ENCODE measurements at regions not wholly inside any gene's neighbourhood (a gene's known extent, or its start where the extent isn't known, plus 50 kb on each side); places are given as distances from the start of the nearest gene placed in this dataset.

- ChIA-PET POLR2A (ENCODE audit: low non-redundant PET) (no interaction called here), CTCF (no interaction called here)
- no peak for TF ChIP-seq CTCF (conservative IDR thresholded peaks at IDR 0.05; ENCODE audit: low read depth)
- H3K27ac ChIP-seq, result no peak overlapping the region
- DNase-seq (ENCODE audit: low spot score), result no peak
Observed at GRCh38 chr5:169433221-169433651, 132.3 kb upstream of the SLIT3 start.

DNA sequence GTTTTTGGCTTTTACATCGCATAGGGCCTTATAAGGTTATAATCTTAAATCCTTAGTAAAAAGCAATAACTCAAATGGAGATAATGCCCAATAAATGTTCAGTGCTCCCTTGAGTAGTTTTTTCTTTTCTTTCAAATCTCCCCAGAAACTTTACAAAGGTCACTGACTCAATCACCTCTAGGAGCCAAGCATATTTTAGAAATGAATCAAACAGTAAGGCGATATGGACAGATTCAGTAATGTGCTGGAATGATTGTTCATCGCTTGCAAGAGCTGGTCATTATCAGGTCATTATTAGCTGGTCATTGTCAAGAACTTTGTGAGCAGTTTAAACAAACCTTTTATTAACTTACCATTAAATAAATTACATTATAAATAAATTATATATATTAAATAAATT lies 130.4 kb upstream of the SLIT3 start:
- POLR2A ChIA-PET (ENCODE audit: low non-redundant PET), result no interaction called here
- peak; percentile 64 for DNase-seq (ENCODE audit: low spot score)
- no peak for TF ChIP-seq CTCF (conservative IDR thresholded peaks at IDR 0.05; ENCODE audit: low read depth)
- CTCF ChIA-PET, result interaction anchor here (0.7 kb wide), 1 partner anchor 74 kb away, joined by 4 read pairs; no protein-coding TSS in a partner anchor
- H3K27ac ChIP-seq, result no peak overlapping the region

DNA sequence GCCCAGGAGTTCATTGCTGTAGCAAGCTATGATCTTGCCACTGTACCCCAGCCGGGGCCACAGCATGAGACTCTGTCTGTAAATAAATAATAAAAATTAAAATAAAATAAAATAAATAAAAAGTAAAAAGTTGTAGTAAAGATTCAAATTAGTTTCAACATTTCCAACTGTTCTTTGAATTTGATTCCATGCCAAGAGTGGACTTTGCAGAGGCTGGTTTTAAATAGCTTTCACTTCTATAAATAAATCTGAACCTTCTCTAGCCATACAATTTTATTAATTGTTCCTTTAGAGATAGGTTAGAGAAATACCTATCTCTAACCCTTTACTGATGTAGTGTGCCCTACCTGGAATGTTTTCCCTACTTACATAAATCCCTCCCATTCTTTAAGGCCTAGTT lies 129.7 kb upstream of the SLIT3 start:
- CTCF ChIA-PET, result interaction anchor here (0.6 kb wide), 1 partner anchor 13 kb away, joined by 3 read pairs; no protein-coding TSS in a partner anchor

DNA sequence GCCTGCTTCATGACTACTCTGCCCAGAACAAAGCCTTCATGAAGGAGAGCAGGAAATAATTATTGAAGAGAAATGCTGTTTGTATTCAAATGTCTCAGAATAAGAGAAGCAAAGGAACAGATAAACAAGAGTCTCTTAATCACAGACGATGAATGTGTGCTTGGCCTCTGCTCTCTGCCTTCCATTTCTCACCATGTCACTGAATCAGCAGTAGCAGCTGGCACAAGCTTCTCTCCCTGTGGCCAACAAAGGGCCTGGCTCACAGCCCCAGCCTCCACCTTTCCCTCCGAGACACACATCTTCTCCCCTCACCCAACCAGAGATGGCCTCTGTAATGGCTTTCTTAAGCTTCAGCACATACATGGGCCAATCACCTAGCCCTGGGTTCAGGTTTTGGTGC lies 128.1 kb upstream of the SLIT3 start:
- CTCF ChIA-PET, result no interaction called here
- no peak for TF ChIP-seq CTCF (conservative IDR thresholded peaks at IDR 0.05; ENCODE audit: low read depth)
- POLR2A ChIA-PET (ENCODE audit: low non-redundant PET), result no interaction called here
- no peak for DNase-seq (ENCODE audit: low spot score)
- H3K27ac ChIP-seq, result no peak overlapping the region

More for the DNA sequence above, 129.7 kb upstream of the SLIT3 start:
- no peak for DNase-seq (ENCODE audit: low spot score)
- POLR2A ChIA-PET (ENCODE audit: low non-redundant PET), result no interaction called here
- no peak for TF ChIP-seq CTCF (conservative IDR thresholded peaks at IDR 0.05; ENCODE audit: low read depth)
- no peak overlapping the region for H3K27ac ChIP-seq

- no peak for DNase-seq (ENCODE audit: low spot score)
- POLR2A ChIA-PET (ENCODE audit: low non-redundant PET), result no interaction called here
- no peak for TF ChIP-seq CTCF (conservative IDR thresholded peaks at IDR 0.05; ENCODE audit: low read depth)
- no peak overlapping the region for H3K27ac ChIP-seq
- CTCF ChIA-PET, result no interaction called here
Observed at GRCh38 chr5:169426784-169427183, 125.8 kb upstream of the SLIT3 start.

DNA sequence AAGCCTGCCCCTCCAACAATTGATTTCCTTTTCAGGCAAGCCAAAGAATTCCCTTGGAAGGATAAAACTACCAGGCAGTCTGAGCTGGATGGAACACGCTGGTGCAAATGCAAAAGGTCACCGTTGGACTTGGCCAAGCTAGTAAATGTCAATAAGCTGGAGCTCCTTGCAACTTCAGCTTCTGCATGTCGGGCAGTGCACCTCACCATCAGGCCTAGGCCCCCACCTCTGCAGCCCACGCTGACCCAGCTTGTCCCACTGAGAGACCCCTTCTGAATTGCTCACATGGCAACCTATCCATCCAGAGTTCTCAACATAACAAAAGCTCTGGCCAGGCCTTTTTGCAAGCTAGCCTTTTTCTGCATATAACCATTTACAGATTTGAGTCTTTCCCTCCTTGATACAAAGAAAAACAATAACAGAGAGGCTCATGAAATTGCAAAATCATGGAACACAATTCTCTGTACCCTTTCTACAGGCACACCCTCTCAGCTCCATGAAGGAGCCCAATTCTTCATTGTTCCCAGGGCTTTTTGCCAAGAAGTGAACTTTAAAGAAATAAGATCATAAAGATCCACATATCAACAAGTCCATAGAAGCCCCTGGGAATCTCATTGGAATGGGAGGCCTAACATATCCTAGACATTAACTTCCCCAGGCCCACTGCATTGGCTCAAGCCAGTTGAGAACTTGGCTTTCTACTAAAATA lies 123.9 kb upstream of the SLIT3 start:
- H3K27ac ChIP-seq, result no peak overlapping the region
- ChIA-PET CTCF (interaction anchor here (0.7 kb wide), 1 partner anchor 45 kb away, joined by 3 read pairs; no protein-coding TSS in a partner anchor), POLR2A (ENCODE audit: low non-redundant PET) (no interaction called here)
- DNase-seq (ENCODE audit: low spot score), result no peak
- TF ChIP-seq CTCF (conservative IDR thresholded peaks at IDR 0.05; ENCODE audit: low read depth), result no peak
